ENCODE measurements at regions not wholly inside any gene's neighbourhood (a gene's known extent, or its start where the extent isn't known, plus 50 kb on each side); places are given as distances from the start of the nearest gene placed in this dataset.

- TF ChIP-seq REST (IDR thresholded peaks at IDR 0.05; ENCODE audit: insufficient read depth in 1 of 2, low read depth in 2 of 2, low read length in 2 of 2) (no peak), POLR2AphosphoS5 (IDR thresholded peaks at IDR 0.05; ENCODE audit: low read depth, low read length) (no peak)
Measured at GRCh38 chr9:105908069-105908468, 213.7 kb downstream of the TMEM38B start.

All from PFSK-1 (cell line).